Ishikawa (cell line): ENCODE measurements at regions not wholly inside any gene's neighbourhood (a gene's known extent, or its start where the extent isn't known, plus 50 kb on each side); places are given as distances from the start of the nearest gene placed in this dataset.

Experiments used
- CEBPB ChIP-seq: IDR thresholded peaks from 2 replicates; pipeline ENCODE4 v1.6.1; 2012
- CREB1 ChIP-seq: IDR thresholded peaks from 2 replicates; pipeline ENCODE4 v1.6.1; 2012; ENCODE audit warnings: low read depth
- EGR1 ChIP-seq: IDR thresholded peaks from 2 replicates; pipeline ENCODE4 v1.6.1; 2012
- EP300 ChIP-seq: IDR thresholded peaks from 2 replicates; pipeline ENCODE4 v1.6.1; 2012; ENCODE audit warnings: borderline replicate concordance
- FOXM1 ChIP-seq: IDR thresholded peaks from 2 replicates; pipeline ENCODE4 v1.6.1; 2012; ENCODE audit warnings: low read depth, borderline replicate concordance
- MAX ChIP-seq: IDR thresholded peaks from 2 replicates; pipeline ENCODE4 v1.6.1; 2012
- NFIC ChIP-seq: IDR thresholded peaks from 2 replicates; pipeline ENCODE4 v1.6.1; 2012
- RAD21 ChIP-seq: IDR thresholded peaks from 2 replicates; pipeline ENCODE4 v1.6.1; 2012; ENCODE audit warnings: low read depth
- REST ChIP-seq: IDR thresholded peaks from 2 replicates; pipeline ENCODE4 v1.6.1; 2012; ENCODE audit warnings: low read depth, mild to moderate bottlenecking
- TAF1 ChIP-seq: IDR thresholded peaks from 2 replicates; pipeline ENCODE4 v1.6.1; 2012; ENCODE audit warnings: low read depth, mild to moderate bottlenecking
- TCF12 ChIP-seq: IDR thresholded peaks from 2 replicates; pipeline ENCODE4 v1.6.1; 2012; ENCODE audit warnings: low read depth
- TEAD4 ChIP-seq: IDR thresholded peaks from 2 replicates; pipeline ENCODE4 v1.6.1; 2012
- YY1 ChIP-seq: IDR thresholded peaks from 2 replicates; pipeline ENCODE4 v1.6.1; 2012; ENCODE audit warnings: low read depth
- ZBTB7A ChIP-seq: IDR thresholded peaks from 2 replicates; pipeline ENCODE4 v1.6.1; 2012; ENCODE audit warnings: low read depth
- TF ChIP-seq, protein P1 (sequence below): IDR thresholded peaks from 2 replicates; pipeline ENCODE4 v1.6.1; 2012

DNA sequence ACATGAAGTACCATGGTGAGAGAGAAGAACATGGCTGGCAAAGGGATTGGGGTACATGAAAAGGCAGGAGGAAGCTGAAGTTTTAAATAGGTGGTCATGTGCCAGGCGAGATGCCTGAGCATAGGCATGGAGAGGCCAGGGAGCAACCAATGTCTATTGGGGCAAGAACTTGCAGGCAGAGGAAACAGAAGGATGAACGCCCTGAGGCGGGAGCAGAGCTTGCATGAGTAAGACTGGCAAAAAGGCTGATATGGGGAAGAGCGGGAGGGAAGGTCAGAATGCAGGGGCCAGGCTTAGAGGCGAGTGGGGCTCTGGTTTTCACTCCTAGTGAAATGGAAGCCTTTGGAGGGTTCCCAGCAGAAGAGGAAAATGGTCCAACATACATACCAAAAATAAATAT lies 52.5 kb upstream of the VSTM5 start:
- TF ChIP-seq REST (no peak), CREB1 (no peak), EP300 (no peak), TEAD4 (no peak), ZBTB7A (no peak)

- TF ChIP-seq RAD21, result no peak
- TF ChIP-seq ZBTB7A, result no peak
- TF ChIP-seq TCF12, result no peak
- TF ChIP-seq CREB1, result no peak
- no peak for TF ChIP-seq CEBPB
- no peak for TF ChIP-seq EGR1
- TF ChIP-seq NFIC, result no peak
- no peak for TF ChIP-seq MAX
Measured at GRCh38 chr11:93903989-93904388, 53.6 kb upstream of the VSTM5 start.

- TF ChIP-seq CEBPB (no peak), RAD21 (no peak), YY1 (no peak), ZBTB7A (no peak), CREB1 (no peak), EGR1 (no peak), MAX (no peak), EP300 (no peak), FOXM1 (no peak), TEAD4 (no peak), TAF1 (no peak), TCF12 (no peak), REST (no peak), NFIC (no peak)
- TF ChIP-seq, protein P1, sequence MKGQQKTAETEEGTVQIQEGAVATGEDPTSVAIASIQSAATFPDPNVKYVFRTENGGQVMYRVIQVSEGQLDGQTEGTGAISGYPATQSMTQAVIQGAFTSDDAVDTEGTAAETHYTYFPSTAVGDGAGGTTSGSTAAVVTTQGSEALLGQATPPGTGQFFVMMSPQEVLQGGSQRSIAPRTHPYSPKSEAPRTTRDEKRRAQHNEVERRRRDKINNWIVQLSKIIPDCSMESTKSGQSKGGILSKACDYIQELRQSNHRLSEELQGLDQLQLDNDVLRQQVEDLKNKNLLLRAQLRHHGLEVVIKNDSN, result no peak
Measured at GRCh38 chr11:93904716-93905115, 54.3 kb upstream of the VSTM5 start.

GRCh38 chr11:93905384-93905783 lies 55.0 kb upstream of the VSTM5 start:
- TF ChIP-seq RAD21, result no peak
- TF ChIP-seq FOXM1, result no peak

- TF ChIP-seq YY1 (no peak), TEAD4 (no peak), ZBTB7A (no peak), NFIC (no peak), FOXM1 (no peak), REST (no peak), TAF1 (no peak), MAX (no peak), EP300 (no peak), CREB1 (no peak), TCF12 (no peak), CEBPB (no peak), EGR1 (no peak)
- TF ChIP-seq, protein P1, result no peak
Measured at GRCh38 chr11:93906486-93906885, 56.1 kb upstream of the VSTM5 start.
